HG03066 (cell line): ENCODE measurements at regions not wholly inside any gene's neighbourhood (a gene's known extent, or its start where the extent isn't known, plus 50 kb on each side); places are given as distances from the start of the nearest gene placed in this dataset.
"Not testable (repeated sequence)": the region's sequence is repeated elsewhere in the genome, so short reads cannot be mapped to it uniquely, and the experiment has no call there.

Experiments used
- ATAC-seq: cut with Tn5 transposase; IDR thresholded peaks from one replicate; pipeline ENCODE4 v1.9.1; 2021; ENCODE audit warnings: low read depth; ENCODE audit not compliant: unreplicated experiment

GRCh38 chr4:59676992-59677391, 1523.1 kb upstream of the ADGRL3 start:
- ATAC-seq, result not testable (repeated sequence)

- ATAC-seq, result no peak
Observed at GRCh38 chr4:59685626-59686025, 1514.5 kb upstream of the ADGRL3 start.

GRCh38 chr4:59689149-59689548, 1511.0 kb upstream of the ADGRL3 start:
- no peak for ATAC-seq

- ATAC-seq, result no peak
Observed at GRCh38 chr4:59695355-59696053, 1504.6 kb upstream of the ADGRL3 start.

- ATAC-seq, result no peak
Observed at GRCh38 chr4:59698041-59698440, 1502.1 kb upstream of the ADGRL3 start.

- no peak for ATAC-seq
Observed at GRCh38 chr4:59700651-59701050, 1499.5 kb upstream of the ADGRL3 start.

GRCh38 chr4:59704616-59705015, 1495.5 kb upstream of the ADGRL3 start:
- no peak for ATAC-seq

GRCh38 chr4:59712470-59712869, 1487.7 kb upstream of the ADGRL3 start:
- ATAC-seq, result no peak

- ATAC-seq, result not testable (repeated sequence)
Observed at GRCh38 chr4:59724286-59724685, 1475.8 kb upstream of the ADGRL3 start.

GRCh38 chr4:59727745-59728144, 1472.4 kb upstream of the ADGRL3 start:
- ATAC-seq, result no peak

- ATAC-seq, result no peak
Observed at GRCh38 chr4:59728496-59728895, 1471.6 kb upstream of the ADGRL3 start.

GRCh38 chr4:59729321-59729720, 1470.8 kb upstream of the ADGRL3 start:
- no peak for ATAC-seq

GRCh38 chr4:59748433-59748832, 1451.7 kb upstream of the ADGRL3 start:
- no peak for ATAC-seq

GRCh38 chr4:59759082-59759825, 1440.9 kb upstream of the ADGRL3 start:
- no peak for ATAC-seq

GRCh38 chr4:59762344-59762743, 1437.8 kb upstream of the ADGRL3 start:
- no peak for ATAC-seq

GRCh38 chr4:59770601-59771264, 1429.4 kb upstream of the ADGRL3 start:
- no peak for ATAC-seq

- no peak for ATAC-seq
Observed at GRCh38 chr4:59772641-59773139, 1427.4 kb upstream of the ADGRL3 start.

- ATAC-seq, result not testable (repeated sequence)
Observed at GRCh38 chr4:59780271-59780670, 1419.9 kb upstream of the ADGRL3 start.

- no peak for ATAC-seq
Observed at GRCh38 chr4:59805176-59805575, 1395.0 kb upstream of the ADGRL3 start.

- ATAC-seq, result no peak
Observed at GRCh38 chr4:59814402-59815010, 1385.6 kb upstream of the ADGRL3 start.

GRCh38 chr4:59818656-59819055, 1381.5 kb upstream of the ADGRL3 start:
- peak; percentile 96 for ATAC-seq
